ENCODE measurements at regions not wholly inside any gene's neighbourhood (a gene's known extent, or its start where the extent isn't known, plus 50 kb on each side); places are given as distances from the start of the nearest gene placed in this dataset.

GRCh38 chr4:28117084-28117682 is 1256.5 kb downstream of the STIM2 start:
- no peak for TF ChIP-seq POLR2A (IDR thresholded peaks at IDR 0.05; ENCODE audit: low read depth, low read length)
- no peak for FAIRE-seq
- DNase-seq (ENCODE audit: insufficient read length, low spot score), result no peak

- no peak for DNase-seq (ENCODE audit: insufficient read length, low spot score)
- TF ChIP-seq POLR2A (IDR thresholded peaks at IDR 0.05; ENCODE audit: low read depth, low read length), result no peak
- no peak for FAIRE-seq
These were observed 1285.5 kb downstream of the STIM2 start for GRCh38 chr4:28146191-28146590.

GRCh38 chr4:28148221-28148620 is 1287.6 kb downstream of the STIM2 start:
- DNase-seq (ENCODE audit: insufficient read length, low spot score), result no peak
- no peak for TF ChIP-seq POLR2A (IDR thresholded peaks at IDR 0.05; ENCODE audit: low read depth, low read length)
- FAIRE-seq, result no peak

DNA sequence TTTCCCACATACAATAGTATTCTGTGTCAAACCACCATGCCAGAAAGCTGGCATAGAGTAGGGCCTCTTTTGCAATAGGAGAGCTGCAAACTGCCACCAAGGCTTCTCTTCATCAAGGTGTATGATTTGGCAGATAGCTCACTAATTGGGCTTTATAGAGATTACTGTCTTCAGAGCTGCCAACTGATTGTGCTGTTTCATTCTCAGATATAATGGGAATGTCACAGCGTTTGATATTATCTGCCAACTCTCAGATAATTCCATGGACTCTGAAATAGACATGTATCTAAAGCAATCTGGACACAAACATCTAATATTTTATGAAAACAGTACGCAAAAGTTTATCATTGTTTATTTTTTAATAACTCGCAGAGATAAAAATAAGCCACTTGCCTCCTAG is 1289.1 kb downstream of the STIM2 start:
- no peak for TF ChIP-seq POLR2A (IDR thresholded peaks at IDR 0.05; ENCODE audit: low read depth, low read length)
- DNase-seq (ENCODE audit: insufficient read length, low spot score) (no peak), FAIRE-seq (no peak)

- TF ChIP-seq POLR2A (IDR thresholded peaks at IDR 0.05; ENCODE audit: low read depth, low read length), result no peak
- no peak for DNase-seq (ENCODE audit: insufficient read length, low spot score)
- FAIRE-seq, result no peak
These were observed 1290.7 kb downstream of the STIM2 start for GRCh38 chr4:28151314-28151713.

DNA sequence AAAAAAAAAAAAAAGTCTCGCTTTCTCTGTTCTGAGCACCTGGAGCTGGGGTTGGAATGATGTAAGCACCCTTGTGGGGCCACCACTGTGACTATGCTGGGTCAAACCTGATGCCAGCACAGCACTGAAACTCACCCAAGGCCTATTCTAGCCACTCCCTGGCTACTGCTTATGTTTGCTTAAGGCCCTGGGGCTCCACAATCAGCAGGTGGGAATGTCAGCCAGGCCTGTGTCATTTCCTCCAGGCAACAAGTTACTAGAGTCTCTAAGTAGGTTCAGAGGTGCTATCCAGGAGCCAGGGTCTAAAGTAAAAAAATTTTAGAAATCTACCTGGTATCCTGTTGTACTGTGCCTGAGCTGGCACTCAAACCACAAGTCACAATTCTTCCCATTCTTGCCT is 1306.8 kb downstream of the STIM2 start:
- DNase-seq (ENCODE audit: insufficient read length, low spot score) (no peak), FAIRE-seq (no peak)
- no peak for TF ChIP-seq POLR2A (IDR thresholded peaks at IDR 0.05; ENCODE audit: low read depth, low read length)

DNA sequence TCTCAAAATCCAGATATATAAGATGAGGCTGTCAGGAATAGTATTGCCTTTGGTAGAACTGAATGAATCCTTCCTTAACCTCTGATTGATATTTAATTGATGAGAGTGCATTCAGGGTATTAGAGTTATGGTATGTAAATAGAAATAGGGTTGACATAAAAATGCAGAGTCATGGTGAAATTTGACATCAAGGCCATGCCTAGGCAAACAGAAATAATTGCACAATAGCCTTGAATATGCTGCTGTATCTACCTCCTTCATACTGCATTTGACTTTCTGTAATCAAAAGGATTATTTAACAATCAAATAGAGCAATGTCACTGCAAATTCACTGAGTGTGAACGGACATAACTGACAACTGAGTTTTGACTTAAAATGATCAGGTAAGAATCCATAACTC is 1316.3 kb downstream of the STIM2 start:
- FAIRE-seq, result no peak
- no peak for DNase-seq (ENCODE audit: insufficient read length, low spot score)
- no peak for TF ChIP-seq POLR2A (IDR thresholded peaks at IDR 0.05; ENCODE audit: low read depth, low read length)

- no peak for FAIRE-seq
- no peak for DNase-seq (ENCODE audit: insufficient read length, low spot score)
- no peak for TF ChIP-seq POLR2A (IDR thresholded peaks at IDR 0.05; ENCODE audit: low read depth, low read length)
These were observed 1317.0 kb downstream of the STIM2 start for GRCh38 chr4:28177641-28178040.

DNA sequence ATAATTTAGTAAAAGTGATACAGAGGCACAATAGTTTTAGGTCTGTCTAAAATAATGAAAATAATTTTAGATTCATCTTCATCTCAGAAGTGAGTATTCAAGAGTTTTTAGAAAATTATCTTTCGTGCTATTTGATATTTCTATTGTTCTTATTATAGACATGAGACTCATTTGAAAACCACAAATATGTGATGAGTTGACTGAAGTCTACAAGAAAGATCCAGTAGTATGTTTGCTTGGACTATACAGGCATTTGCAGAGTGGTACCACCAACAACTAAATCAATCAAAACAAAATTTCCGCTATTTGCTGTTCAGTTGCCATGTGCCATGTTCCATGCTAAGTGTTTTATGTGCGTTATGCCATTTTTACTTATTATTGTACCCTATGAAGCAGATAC is 1318.5 kb downstream of the STIM2 start:
- no peak for TF ChIP-seq POLR2A (IDR thresholded peaks at IDR 0.05; ENCODE audit: low read depth, low read length)
- FAIRE-seq (no peak), DNase-seq (ENCODE audit: insufficient read length, low spot score) (no peak)

DNA sequence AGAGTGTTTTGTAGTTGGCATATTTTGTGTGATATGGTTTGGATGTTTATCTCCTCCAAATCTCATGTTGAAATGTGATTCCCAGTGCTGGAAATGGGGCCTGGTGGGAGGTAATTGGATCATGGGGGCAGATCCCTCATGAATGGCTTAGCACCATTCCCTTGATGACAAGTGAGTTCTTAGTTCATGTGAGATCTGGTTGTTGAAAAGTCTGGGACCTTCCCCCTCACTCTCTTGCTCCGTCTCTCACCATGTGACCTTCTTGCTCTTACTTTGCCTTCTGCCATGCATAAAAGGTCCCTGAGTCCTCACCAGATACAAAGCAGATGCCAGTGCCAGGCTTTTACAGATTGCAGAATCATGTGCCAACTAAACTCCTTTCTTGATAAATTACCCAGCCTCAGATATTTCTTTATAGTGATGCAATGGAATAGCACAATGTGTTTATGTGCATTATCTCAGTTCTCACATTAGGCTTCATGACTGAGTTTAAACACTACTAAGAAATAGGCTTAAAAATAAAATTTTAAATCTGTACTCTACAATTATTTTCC is 1348.8 kb downstream of the STIM2 start:
- no peak for DNase-seq (ENCODE audit: insufficient read length, low spot score)
- no peak for TF ChIP-seq POLR2A (IDR thresholded peaks at IDR 0.05; ENCODE audit: low read depth, low read length)
- no peak for FAIRE-seq

- TF ChIP-seq POLR2A (IDR thresholded peaks at IDR 0.05; ENCODE audit: low read depth, low read length), result no peak
- FAIRE-seq, result no peak
- DNase-seq (ENCODE audit: insufficient read length, low spot score), result no peak
These were observed 1351.2 kb downstream of the STIM2 start for GRCh38 chr4:28211676-28212470.

GRCh38 chr4:28221536-28221935 is 1360.9 kb downstream of the STIM2 start:
- no peak for FAIRE-seq
- TF ChIP-seq POLR2A (IDR thresholded peaks at IDR 0.05; ENCODE audit: low read depth, low read length), result no peak
- DNase-seq (ENCODE audit: insufficient read length, low spot score), result no peak

DNA sequence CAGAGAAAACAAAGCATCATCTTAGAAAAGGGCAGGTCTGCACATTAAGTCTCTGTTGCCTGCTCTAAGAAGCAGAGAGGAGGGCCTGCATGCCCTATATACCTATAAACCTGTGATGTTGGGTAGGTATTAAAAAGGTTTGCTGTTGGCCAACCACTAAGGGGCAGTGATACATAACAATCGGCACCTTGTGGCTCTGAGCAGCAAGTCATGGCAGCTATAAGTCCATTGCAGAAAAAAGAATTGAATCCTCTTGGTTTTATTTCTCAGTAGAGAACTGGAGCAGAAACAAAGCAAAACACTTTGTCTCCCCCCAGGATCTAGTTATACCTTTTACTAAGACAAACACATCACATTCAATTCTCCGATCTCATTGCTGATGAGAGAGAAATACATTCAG is 1364.4 kb downstream of the STIM2 start:
- TF ChIP-seq POLR2A (IDR thresholded peaks at IDR 0.05; ENCODE audit: low read depth, low read length), result no peak
- FAIRE-seq (no peak), DNase-seq (ENCODE audit: insufficient read length, low spot score) (no peak)

GRCh38 chr4:28225689-28226353 is 1365.2 kb downstream of the STIM2 start:
- no peak for FAIRE-seq
- DNase-seq (ENCODE audit: insufficient read length, low spot score), result no peak
- no peak for TF ChIP-seq POLR2A (IDR thresholded peaks at IDR 0.05; ENCODE audit: low read depth, low read length)
